ENCODE measurements at regions not wholly inside any gene's neighbourhood (a gene's known extent, or its start where the extent isn't known, plus 50 kb on each side); places are given as distances from the start of the nearest gene placed in this dataset.

DNA sequence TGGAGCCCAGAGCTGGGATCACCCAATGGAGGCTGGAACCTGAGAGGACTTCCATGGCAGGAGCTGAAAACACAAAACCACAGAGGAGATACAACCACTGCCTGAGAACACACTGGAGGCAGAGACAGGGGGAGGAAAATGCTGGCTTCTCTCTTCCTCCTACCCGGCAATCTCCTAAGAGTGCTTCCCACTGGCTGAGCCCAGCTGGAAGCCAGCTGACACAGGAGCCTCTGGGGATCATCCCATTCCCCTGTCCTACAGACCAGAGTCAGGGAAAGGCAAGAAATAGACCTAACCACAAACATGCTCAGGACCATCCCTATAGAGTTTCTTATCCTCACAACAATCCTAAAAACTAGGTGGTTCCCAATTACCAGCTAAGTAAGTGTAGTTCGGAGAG lies 112.4 kb upstream of the CDH5 start:
- ChIA-PET CTCF (ENCODE audit: partially characterized antibody) (interaction anchor here (1.1 to 1.3 kb wide), 2 partner anchors 15 to 24 kb away, joined by 3 read pairs; no protein-coding TSS in a partner anchor), POLR2A (ENCODE audit: partially characterized antibody) (no interaction called here)
- FAIRE-seq (no peak), DNase-seq (ENCODE audit: low read depth in 1 of 2, low spot score in 2 of 2) (no peak)
- Histone ChIP-seq H3K27ac (ENCODE audit: low read depth, low read length) (no peak overlapping the region), H3K27me3 (replicated peaks in 1 of 4; ENCODE audit: control insufficient read depth in 3 of 4, extremely low read depth in 1 of 4, insufficient read depth in 3 of 4, low read length in 3 of 4) (peaks cover 0 to 1% (median 0%) of the 10 kb centered on the region in 4 experiments; a peak in 1 of 7 replicates), H4K20me1 (replicated peaks in 1 of 2; ENCODE audit: control insufficient read depth in 1 of 2, insufficient read depth in 2 of 2, low read length in 2 of 2) (no peaks in the 10 kb centered on the region), H2AK5ac (ENCODE audit: low read depth, low read length) (no peak overlapping the region), H2BK12ac (ENCODE audit: low read depth, low read length) (no peak overlapping the region), H2AFZ (ENCODE audit: low read length) (no peak overlapping the region), H3K18ac (ENCODE audit: extremely low read depth, low read length) (no peak overlapping the region), H4K5ac (ENCODE audit: insufficient read length, low read depth, low read length) (no peak overlapping the region), H4K91ac (replicated peaks; ENCODE audit: insufficient read length, low read length) (no peak overlapping the region), H3K36me3 (ENCODE audit: control insufficient read depth in 2 of 4, insufficient read depth in 4 of 4, low read length in 3 of 4) (no peaks in the 10 kb centered on the region), H3K23me2 (ENCODE audit: low read depth, low read length) (no peaks in the 10 kb centered on the region), H3K9ac (replicated peaks in 1 of 4; ENCODE audit: extremely low read depth in 1 of 4, low read depth in 3 of 4, low read length in 3 of 4) (no peak overlapping the region), H3K14ac (ENCODE audit: insufficient read length) (no peak overlapping the region), H3K4me2 (ENCODE audit: insufficient read depth in 1 of 2, low read depth in 2 of 2, low read length in 2 of 2) (no peak overlapping the region), H3K23ac (ENCODE audit: insufficient read length) (no peak overlapping the region), H3K79me2 (ENCODE audit: control insufficient read depth in 1 of 2, insufficient read depth in 2 of 2, low read length in 2 of 2) (no peaks in the 10 kb centered on the region), H2BK20ac (ENCODE audit: low read length) (no peak overlapping the region), H3K4ac (replicated peaks; ENCODE audit: insufficient read length, low read depth, low read length) (no peak overlapping the region), H3K4me1 (replicated peaks in 1 of 4; ENCODE audit: control insufficient read depth in 3 of 4, insufficient read depth in 4 of 4, low read length in 3 of 4) (no peaks in the 10 kb centered on the region), H2BK5ac (ENCODE audit: low read depth, low read length) (no peak overlapping the region), H3K4me3 (ENCODE audit: extremely low read depth in 1 of 4, insufficient read depth in 2 of 4, low read depth in 3 of 4, low read length in 4 of 4) (no peak overlapping the region), H3K9me3 (ENCODE audit: insufficient read depth in 2 of 2, low read depth in 1 of 2, low read length in 1 of 2) (no peaks in the 10 kb centered on the region; a peak in 1 of 4 replicates), H2BK120ac (replicated peaks; ENCODE audit: low read depth, low read length) (no peak overlapping the region), H3K79me1 (ENCODE audit: low read depth, low read length) (no peaks in the 10 kb centered on the region), H3K56ac (replicated peaks; ENCODE audit: insufficient read length, low read depth, low read length) (no peak overlapping the region), H4K8ac (ENCODE audit: extremely low read depth, insufficient read depth, low read length) (no peak overlapping the region), H2BK15ac (ENCODE audit: low read length) (no peak overlapping the region)
- WGBS, 2 experiments (ENCODE audit: extremely low coverage in 1 of 2, insufficient coverage in 1 of 2, insufficient read length in 1 of 2, insufficient replicate concordance in 2 of 2, low coverage in 1 of 2, low lambda C conversion rate in 2 of 2, missing lambda C conversion rate in 1 of 2): 90% methylated on average over 2 of the region's 2 CpGs; no CpG with 5 or more reads in 1 of the 2 experiments
- no peak for TF ChIP-seq CHD7 (IDR thresholded peaks at IDR 0.05; ENCODE audit: insufficient replicate concordance, low read length)

Measured in H1 (cell line).